DMS53 (cell line): ENCODE measurements at regions not wholly inside any gene's neighbourhood (a gene's known extent, or its start where the extent isn't known, plus 50 kb on each side); places are given as distances from the start of the nearest gene placed in this dataset.

Experiments
- DNase-seq: peaks from one replicate; lab custom pipeline; 2025; lab: John Stamatoyannopoulos, UW

DNA sequence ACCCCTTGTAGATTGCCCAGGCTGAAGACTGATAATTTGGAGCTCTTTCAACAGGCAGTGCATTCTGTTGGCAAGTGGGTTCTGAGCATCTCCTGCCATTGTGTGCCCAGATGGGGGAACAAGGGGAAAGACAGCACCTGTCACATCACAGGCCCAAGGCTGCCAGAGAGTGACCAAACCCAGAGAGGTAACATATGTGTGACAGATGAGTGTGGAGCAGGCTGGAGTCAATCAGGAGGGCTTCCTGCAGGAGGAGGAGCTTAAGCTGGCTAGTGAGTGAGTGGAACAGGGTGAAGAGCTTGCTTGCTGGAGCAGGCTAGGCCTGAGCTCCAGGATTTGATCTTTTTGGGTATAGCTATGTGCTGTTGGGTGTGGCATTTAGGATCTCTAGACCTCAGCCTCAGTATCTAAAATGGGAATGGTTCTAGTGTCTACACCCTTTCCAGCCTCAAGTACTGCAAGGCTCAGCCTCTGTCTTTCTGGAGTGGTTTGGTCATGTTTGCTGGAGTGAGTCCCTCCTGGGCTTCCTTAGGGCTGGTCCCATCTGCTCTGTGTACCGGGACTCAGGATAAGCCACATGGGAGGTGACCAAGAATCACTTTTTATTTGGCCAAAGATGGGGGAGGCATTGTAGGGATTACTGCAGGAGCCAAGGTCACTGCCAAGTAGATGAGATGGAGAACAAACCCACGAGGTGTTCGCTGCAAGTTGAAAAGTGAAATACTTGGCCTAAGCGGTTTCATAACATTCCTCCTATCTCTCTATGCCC is 152.4 kb upstream of the TSHZ3 start:
- DNase-seq, result no peak

DNA sequence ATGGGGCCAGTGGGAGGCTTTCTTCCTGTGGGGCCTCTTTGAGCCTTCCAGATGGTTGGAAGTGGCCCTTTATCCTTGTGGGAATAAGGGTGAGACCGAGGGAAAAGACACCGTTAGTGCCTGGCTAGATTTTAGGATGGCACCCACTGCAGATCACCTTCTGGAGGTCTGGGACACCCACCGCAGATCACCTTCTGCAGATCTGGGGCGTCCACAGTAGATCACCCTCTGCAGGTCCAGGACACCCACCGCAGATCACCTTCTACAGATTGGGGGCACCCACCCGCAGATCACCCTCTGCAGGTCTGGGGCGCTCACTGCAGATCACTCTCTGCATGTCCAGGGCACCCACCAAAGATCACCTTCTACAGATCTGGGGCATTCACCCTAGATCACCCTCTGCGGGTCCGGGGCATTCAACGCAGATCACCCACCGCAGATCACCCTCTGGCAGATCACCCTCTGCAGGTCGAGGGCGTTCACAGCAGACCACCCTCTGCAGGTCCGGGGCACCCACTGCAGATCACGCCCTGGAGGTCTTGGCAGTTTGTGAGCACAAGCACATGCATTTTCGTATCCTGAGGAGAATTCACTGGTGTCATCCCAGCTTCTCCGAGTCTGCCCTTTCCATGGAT is 153.4 kb upstream of the TSHZ3 start:
- DNase-seq, result no peak

DNA sequence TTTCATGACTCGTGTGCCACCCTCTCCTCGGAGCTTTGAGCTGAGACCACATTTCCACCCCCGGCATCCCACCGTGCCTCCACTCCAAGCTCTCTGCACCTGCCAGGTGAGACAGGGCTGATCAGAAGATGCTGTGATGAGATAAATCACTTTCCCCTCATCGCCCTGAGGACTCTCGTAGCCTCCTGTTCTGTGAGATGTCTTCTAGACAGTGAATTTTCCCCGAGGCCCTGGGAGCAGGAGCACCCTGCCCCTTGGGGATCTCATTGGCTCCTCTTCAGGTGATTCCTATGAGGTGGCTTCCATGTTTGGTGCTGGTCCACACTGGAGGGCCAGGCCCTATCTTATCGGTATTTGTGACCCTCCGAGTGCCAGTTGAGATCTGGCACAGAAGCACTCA is 154.0 kb upstream of the TSHZ3 start:
- DNase-seq, result no peak

DNA sequence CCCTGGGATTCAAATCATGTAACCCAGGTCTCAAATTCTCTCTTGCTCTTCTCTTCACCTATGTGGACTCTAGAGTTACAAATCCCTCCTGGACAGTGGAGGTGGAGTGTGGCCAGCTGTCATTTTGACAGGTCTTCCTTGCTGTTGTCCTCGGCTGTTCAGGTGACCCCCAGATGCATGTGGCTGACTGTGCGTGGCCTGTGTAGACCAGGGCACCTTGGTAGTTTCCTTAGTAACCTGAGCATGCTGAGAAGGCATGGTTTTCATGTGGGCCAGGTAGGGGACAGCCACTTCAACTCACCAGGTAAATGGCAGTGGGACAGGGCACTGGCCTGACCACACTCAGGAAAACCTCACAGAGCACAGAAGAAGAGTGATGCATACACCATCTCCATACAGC is 155.0 kb upstream of the TSHZ3 start:
- DNase-seq, result no peak

DNA sequence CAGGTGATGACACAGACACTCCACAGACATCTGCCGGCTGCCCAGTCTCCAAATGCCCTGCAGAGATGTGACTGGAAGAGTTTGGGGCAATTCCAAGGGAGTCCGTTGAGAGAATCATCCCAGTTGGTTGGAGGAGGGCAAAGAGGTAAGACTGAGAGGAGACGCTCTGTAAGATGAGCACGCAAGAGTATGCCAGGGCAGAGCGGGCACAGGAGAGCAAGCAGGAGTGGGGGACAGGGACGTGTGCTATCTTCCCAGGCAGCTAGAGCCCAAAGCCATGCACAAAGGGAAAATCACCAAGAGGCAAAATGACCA is 156.3 kb upstream of the TSHZ3 start:
- no peak for DNase-seq

DNA sequence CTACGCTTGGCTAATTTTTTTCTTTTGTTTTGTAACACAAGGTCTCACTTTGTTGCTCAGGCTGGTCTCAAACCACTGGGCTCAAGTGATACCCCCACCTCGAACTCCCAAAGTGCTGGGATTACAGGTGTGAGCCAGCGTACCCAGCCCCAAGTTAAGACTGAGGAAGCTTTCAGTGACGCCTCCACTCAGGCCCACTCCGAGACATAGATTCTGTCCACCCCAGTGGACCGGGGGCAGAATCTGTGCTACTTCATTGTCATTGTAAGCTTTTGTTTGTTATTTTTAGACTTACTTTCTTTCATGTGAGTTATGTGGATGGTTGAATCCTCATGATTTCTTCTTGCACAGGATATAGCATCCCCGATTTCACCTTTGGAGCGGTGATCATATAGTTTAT is 156.9 kb upstream of the TSHZ3 start:
- DNase-seq, result no peak

DNA sequence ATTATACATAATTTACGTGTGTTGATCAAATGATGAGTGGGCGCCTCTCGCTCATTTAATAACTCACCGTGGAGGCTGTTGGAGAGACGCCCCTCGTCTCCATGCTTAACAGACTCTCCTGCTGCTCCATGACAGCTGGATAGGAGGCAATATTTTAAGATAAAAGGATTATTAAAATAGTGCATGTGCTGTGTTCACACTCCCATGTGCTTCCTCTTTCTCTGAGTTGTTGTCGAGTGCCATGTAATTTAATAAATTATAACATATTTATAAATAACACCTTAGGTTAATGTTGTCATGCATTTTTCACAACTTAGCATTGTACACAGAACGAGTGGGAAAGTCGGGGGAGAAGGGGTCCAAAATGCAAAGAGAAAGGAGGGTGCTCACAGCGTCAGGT is 161.4 kb upstream of the TSHZ3 start:
- DNase-seq, result no peak

DNA sequence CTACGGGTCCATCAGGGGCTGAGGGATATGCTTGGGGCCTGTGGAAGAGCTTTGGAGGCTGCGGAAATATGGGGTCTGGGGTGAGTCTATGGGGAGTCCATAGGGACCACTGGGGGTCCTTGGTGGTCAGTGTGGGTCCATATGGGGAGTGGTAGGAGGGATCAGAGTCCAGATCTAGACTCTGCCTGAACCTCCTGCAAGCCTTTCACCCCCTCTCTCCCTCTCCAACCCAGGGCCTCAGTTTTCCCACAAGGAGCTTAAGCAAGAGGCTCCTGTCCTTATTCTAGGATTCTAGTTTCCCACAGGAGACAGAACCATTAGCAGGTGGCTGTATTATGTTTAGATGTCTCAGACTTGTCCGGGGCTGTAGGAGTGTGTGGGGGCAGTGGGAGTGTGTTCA is 161.9 kb upstream of the TSHZ3 start:
- DNase-seq, result no peak

DNA sequence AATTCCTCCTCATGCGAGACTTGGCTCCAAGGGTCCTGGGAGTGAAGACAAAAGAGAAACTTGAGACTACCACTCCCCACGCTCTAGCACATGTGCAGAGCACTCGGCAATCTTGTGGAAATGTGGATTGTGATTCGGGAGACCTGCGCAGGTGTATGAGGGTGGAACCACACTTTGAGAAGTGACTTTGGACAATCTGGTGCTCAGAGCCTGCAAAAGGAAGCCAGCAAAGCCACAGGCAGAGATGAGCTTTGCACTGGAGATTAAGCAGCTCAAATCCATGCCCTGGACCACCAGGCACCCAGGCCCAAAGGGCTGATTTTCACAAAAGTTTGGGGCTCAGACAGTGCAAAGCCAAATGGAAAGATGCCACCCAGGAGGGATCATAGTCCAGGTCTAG is 162.5 kb upstream of the TSHZ3 start:
- no peak for DNase-seq

DNA sequence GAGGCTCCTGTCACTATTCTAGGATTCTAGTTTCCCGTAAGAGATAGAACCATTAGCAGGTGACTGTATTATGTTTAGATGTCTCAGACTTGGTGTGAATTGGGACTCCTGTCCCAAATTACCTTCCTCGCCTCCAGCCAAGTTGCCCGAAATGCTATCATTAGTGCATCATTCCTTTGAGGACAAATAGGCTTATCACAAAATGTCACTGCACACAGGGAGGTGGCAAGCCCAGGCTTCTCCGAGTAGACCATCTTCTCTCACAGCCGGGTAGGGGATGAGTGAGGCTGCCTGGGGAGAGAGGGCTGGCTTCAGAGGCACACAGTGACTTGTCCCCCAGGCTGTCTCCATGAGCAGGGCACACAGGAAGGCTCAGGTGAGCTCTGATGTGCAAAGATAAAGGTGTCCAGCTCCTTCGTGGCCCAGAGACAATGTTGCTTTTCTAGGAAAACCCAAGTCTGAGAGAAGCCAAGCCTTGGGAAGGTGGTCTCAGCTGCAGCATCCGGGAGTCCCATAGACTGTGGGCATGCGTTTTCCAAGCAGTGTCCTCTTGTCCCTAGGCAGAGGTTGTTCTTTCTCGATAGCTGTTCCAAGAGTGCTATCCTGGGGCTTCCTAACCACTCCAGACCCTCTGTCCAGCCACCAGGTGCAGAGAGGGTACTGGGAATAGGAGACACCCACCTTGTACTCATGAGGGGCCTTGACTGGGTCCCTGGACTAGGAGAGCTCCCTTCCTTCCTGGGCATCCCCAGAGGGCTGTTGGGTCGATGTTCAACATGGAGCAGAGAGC is 163.1 kb upstream of the TSHZ3 start:
- no peak for DNase-seq

DNA sequence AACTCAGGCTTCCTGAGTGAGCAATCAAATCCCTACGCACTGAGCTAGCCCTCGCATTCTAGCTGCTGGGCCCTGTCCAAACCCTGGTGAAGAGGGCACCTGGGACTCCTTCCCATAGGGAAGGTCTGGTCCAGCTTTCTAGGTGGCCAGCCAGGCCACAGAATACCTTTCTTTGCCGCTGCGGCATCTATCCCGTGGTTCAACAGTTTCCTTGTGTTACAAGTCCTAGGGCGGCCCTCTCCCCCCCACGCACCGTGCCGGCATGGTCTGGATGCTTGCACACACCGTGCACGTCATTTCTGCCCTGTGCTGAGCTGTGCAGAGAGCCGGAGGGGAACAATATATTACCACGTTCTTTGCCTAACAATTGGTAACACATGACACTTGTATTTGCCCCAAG is 164.6 kb upstream of the TSHZ3 start:
- DNase-seq, result no peak

DNA sequence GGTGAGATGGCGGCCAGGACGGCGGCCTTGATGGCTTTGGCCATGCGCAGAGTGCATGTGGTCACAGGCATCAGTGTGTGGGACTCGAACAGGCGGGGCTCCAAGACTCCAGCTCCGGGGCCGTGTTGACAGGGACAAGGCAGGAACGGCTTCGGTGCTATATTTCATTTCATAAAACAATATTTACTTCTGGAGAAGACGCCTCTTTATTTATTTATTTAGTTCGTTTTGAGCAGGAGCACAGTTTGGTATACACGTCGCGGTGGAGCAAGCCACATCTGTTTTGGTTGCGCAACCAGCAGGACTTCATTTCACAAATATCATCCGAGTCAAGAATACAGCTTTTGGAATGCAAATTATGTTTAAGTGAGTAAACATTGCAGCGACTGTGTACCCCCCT is 166.7 kb upstream of the TSHZ3 start:
- no peak for DNase-seq

DNA sequence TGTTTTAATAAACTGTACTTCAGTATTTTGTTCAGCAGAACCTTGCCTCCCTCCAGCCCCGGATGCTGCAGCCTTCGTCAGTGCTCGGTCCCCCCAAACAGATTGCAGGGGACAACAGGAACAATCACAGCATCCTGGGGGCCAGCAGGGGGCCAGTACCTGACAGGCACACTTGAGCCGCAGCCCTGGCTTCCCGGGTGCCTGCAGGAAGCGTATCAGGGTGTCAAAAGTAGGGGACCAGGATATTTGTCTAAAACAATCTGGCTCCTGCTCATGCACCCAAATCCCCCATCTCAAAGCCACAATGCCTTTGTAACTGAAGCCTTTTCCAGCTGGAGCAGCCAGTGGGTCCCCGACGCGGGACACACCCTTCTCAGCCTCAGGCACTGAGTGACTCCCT is 167.5 kb upstream of the TSHZ3 start:
- no peak for DNase-seq

DNA sequence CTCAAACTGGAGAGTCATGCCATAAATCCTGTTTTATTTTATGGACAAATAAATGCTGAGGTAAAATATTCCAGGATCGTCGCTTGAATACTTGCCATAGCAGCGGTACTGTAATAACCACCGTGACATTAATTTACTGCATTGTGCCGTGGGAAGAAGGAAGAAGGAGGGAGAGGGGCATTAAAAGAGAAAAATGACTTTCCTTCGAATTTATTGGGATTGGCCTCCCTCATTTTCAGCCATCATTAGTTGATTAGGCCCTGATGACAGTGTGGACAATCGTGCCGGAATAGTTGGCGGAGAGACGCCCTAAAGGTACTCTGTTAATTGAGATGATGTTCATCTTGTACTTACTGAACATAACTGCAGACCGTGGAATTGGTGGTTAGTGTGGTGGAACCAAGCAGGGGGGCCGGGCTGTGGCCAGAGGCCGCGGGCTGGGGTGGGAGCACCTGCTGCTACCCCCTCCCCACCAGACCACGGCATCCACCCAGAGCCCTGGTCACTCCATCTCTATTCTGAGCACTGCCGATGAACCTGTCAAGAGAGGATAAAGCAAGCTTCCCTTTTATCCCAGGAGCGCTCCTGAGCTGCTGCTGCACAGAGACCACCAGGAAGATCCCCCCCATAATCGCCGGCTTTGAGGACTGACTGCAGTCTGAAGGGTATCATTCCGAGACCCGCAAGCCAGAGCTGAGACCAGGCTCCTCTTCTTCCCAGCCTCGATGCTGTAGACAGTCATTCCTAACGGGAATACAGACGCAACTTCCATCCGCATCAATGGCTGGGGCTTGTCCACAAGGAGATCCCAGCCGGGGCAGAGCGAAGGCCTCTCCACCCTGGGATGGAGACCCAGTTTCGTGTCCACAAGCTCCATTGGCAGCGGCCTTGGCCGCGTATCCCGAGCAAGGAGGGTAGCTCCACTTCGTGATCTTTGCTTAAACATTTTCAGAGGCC is 168.3 kb upstream of the TSHZ3 start:
- DNase-seq, result no peak

DNA sequence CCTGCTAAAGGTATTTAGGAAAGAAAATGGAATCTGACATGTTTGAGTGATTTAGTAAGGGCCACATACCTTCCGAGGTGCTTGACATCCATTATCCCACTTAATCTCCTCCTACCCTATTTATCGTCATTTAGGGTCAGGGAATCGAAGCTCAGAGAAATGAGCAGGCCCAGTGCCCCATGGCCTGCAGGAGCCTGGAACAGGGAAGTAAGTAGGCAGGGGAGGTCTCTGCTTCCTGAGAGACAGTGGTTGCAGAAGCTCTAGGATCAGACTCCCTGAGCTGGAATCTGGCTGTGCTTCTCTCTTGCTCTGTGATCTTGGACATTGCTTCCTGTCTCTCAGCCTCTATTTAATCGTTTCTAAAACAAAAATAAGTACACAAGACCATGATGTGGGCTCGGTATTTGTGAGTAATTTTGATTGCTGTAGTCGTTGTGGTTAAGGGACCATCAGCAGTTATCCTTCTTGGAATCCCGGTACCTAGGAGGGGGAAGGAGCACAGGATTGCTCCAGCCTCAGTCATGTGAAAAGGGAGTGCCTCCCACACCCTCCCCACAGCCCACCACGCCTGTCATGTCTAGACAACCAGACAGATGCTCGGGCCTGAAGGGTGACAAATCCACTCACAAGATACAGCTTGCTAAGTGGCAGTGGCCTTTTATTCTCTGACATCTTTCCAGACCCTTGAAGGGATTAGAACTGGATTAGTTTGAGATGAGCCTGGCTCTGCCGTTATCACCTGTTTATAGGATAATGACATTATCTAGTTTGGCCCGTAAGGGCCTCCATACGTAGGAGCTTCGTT is 169.2 kb upstream of the TSHZ3 start:
- no peak for DNase-seq

DNA sequence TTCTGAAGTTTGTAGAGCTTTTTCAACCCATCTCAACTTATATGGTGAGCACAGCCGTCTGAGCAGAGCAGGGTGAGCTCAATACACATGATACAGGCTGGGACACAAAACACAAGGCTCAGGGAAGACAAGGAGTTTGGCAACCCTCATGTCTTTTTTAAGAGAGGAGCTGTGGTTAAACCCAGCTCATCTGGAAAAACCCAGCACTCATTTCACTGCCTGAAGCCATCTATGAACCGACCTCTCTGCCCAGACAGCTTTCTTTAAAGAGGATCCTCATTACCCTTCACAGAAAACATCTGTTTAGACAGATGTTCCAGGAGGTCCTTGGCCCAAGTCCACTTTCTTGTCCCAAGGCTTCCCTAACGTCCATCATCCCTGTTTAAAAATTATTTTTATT is 170.0 kb upstream of the TSHZ3 start:
- no peak for DNase-seq

DNA sequence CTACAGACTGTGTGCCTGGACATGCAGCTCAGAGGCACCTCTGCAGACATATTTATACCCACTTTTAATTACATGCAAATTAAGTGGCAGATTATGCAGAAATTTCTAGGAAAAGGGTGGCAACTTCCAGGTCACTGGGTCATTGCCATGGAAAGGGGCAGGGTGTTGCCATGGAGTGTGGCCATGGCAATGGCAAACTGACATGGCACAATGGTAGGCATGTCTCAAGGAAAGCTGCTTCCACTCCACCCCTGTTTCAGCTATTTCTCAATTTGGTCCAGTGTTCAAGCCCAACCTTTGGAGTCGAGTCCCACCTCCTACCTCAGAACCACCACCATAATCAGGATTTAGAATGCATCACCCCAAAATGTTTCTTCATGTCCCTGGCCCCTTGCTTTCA is 170.7 kb upstream of the TSHZ3 start:
- DNase-seq, result no peak

DNA sequence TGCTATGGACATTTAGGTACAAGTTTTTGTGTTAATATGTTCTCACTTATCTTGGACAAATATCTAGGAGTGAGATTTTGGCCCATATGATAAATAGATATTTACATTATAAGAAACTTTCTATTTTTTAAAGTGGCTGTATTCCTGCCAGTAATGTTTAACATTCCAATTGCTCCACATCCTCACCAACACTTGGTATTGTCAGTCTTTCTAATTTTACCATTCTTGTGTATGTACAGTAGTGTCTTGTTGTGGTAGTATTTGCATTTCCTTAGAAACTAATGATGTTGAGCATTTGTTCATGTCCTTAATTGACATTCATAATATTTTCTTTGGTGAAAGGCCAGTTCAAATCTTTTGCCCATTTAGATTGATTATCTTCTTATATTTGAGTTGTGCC is 171.4 kb upstream of the TSHZ3 start:
- no peak for DNase-seq

DNA sequence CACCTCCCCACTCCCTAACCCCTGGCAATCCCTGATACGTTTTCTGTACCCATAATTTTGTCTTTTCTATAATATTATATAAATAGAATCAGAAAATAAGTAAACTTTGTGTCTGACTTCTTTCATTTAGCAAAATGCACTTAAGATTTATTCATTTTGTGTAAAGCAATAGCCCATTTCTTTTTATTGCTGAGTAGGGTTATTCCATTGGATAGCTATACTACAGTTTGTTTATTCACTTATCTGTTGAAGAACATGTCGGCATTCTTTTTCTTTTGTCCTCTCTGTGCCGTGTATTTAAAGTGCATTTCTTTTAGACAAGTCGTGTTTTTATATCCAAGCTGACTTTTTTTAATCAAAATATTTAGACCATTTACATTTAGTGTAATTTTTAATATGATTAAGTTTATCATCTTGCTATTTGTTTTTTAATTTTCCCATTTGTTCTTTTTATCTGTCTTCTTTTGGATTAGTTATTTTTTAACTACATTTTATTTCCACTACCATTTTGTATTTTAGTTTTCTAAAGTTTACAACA is 176.4 kb upstream of the TSHZ3 start:
- DNase-seq, result no peak

DNA sequence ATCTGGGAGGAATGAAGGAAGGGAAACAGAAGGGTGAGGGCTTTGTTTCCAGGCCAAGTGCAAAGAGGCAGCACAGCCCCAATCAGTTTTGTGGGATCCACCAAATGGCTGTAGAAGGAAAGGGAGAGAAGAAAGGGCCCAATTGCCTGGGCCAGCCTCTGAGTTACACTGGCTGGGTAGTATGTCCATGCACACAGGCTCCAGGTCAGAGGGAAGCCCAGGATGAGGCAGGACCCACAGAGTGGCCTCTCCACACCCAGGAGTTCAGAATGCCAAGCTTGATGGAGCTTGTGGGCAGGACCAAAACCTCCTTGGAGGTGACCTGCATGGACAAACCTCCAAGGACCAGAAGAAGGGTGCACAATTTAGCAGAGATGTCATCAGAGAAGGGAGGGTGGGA is 178.2 kb upstream of the TSHZ3 start:
- no peak for DNase-seq

DNA sequence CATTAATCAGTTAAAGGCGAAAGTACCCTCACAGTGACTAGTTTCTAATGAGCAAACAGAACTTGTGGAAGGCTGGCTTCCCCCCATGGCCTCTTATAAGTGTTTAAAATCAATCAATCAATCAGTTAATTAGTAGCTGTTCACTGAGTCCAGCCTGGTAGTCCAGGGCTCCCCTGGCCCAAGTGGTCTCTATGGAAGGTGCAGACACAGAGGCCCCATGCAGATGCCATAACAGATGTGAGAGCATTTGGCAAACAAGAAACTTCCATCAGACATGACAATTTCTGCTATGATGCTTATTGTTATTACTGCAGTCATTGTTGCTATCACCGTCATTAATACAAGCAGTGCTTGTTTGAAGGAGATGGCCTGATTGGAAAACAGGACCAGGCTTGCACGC is 179.0 kb upstream of the TSHZ3 start:
- DNase-seq, result no peak
